Activated CD8-positive, alpha-beta memory T cell treated with anti-CD3 and anti-CD28 coated beads, Interleukin-2, amount 50 U/mL, for 4 hours (primary cell): ENCODE measurements at regions not wholly inside any gene's neighbourhood (a gene's known extent, or its start where the extent isn't known, plus 50 kb on each side); places are given as distances from the start of the nearest gene placed in this dataset.
"Not testable (repeated sequence)": the region's sequence is repeated elsewhere in the genome, so short reads cannot be mapped to it uniquely, and the experiment has no call there.

Experiments used
- DNase-seq: peaks from one replicate; pipeline ENCODE4 v3.0.0-alpha.2; 2020

DNA sequence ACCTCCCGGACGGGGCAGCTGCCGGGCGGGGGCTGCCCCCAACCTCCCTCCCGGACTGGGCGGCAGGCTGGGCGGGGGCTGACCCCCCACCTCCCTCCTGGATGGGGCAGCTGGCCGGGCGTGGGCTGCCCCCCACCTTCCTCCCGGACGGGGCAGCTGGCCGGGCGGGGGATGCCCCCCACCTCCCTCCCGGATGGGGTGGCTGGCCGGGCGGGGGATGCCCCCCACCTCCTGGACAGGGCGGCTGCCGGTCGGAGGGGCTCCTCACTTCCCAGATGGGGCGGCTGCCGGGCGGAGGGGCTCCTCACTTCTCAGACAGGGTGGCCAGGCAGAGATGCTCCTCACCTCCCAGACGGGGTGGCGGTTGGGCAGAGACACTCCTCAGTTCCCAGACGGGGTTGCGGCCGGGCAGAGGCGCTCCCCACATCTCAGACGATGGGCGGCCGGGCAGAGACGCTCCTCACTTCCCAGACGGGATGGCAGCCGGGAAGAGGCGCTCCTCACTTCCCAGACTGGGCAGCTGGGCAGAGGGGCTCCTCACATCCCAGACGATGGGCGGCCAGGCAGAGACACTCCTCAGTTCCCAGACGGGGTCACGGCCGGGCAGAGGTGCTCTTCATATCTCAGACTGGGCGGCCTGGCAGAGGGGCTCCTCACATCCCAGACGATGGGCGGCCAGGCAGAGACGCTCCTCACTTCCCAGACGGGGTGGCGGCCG lies 691.1 kb downstream of the BRINP1 start:
- not testable (repeated sequence) for DNase-seq

DNA sequence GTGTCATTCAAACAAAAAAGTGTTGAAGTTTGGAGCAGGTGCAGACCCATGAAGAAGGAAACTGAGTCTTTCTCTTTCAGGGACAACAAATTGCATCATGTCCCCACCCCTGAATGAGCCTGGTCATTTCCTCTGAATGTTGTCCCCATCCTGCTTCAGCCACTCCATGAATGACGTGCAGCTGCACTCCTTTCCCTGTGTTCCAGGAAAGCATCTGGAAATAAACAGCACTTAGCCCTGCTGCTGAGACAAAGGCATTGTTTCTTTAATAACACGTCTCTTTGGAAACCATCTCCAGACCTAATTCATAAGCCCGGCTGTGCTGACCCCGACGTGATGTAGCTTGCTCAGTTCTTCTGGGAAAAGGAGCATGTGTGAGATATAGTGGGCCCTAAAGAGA lies 682.3 kb downstream of the BRINP1 start:
- DNase-seq = no peak

DNA sequence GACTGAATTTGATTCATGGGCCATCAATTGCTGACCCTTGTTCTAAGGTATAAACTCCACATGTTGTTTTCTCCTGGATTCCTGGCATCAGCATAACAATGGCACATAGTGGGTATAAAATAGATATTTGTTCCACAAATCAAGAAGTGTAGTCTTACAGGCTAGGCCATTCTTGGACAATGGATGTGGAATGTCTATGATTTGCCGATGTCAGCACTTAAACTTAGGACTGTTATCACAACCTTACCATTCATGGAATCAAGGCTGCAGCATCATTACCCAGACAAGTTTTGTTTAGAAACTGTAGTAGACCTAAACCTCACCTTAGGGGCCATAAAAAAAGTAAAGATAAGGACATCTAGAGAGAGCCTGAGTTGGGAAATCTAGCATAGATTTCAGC lies 680.0 kb downstream of the BRINP1 start:
- DNase-seq = no peak

DNA sequence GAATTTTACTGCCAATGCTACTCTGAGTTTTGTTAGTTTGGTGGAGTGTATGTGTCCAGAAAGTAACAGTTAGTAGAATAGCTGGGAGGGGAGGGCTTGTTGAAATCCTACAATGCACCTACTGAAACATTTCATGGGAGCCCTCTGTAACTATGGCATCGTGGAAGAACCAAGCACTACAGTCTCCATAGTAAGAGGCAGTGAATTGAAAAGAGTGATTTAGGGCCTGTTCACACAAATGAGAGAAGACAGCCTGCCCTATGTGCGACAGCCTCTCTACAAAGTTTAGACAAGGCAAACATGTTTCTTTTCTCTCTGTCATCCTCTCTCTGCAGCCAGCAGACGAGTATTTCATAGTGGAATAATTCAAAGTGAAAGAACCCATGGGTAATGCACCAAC lies 676.6 kb downstream of the BRINP1 start:
- DNase-seq = no peak

DNA sequence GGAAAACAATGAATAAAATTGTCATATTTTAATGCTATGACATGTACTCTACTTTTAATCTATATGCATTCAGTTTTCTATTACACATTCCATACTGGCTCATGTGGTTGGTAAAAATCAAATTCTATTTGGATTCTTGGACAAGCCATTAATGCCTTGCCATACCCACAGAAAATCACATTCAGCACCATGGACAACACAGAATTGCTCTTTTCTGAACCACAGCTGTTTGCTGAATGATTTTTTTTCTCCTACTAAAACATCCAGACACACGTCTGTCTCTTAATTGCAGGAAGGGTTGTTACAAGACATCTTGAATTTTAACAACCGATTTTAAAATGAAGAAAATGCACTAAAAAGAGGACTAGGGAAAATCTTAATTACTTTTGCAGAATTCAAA lies 675.6 kb downstream of the BRINP1 start:
- no peak for DNase-seq

DNA sequence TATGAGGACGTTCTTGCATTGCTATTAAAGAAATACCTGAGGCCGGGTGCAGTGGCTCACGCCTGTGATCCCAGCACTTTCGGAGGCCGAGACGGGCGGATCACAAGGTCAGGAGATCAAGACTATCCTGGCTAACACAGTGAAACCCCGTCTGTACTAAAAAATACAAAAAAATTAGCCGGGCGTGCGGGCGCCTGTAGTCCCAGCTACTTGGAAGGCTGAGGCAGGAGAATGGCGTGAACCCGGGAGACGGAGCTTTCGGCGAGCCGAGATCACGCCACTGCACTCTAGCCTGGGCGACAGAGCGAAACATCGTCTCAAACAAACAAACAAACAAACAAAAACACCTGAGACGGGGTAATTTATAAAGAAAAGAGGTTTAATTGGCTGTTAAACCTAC lies 674.0 kb downstream of the BRINP1 start:
- DNase-seq = not testable (repeated sequence)

DNA sequence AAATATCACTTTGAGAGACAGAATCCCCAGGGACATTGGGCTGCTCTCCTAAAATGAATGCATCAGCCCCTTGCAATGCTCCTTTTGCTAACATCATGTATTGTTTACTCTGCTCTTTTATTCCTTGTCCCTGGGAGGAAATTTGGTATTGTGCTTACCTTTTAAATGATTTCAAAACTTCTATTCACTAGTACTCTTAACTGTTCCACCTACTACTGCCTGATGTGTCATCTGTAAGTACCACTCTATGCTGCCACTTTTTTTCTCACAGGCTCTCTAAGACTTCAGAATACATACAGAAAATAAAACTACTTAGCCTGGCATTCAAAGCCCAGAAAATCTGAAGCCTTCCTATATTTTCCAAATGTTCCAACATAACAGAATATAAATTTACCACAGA lies 667.2 kb downstream of the BRINP1 start:
- DNase-seq = no peak

DNA sequence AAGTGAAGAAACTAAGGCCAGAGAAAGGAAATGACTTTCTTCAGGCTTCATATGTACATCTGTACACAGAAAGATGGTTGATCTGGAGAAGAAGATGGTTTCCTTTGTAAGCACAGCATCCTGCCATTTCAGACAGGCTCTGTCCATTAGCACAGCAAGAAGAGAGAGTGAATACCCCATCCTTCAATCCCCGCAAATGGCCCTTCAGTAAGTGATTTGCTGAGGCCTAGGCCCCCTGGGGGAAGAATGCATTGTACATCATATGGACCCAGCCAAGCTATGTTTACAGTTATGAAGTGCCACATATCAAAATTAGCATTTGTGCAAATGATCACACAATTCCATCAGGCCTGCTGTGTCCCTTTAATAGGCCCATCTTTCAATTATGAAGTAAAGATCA lies 657.4 kb downstream of the BRINP1 start:
- DNase-seq = no peak

DNA sequence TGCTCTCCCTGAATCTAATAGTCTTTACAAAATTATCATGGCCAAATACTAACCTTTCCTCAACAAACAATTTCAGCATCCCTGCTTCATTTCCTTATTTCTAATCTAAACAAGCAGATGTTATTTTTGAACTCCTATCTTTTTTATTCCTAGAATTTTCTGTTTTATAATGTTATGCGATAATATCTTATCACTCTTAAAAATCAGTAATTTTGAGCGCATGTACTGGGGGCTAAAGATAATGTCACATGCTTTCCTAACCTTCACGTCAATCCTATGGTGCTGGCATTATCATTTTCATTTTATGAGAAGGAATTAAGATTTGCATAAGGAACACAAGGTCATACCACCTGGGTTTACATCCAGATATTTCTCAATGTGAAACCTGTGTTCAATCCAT lies 648.0 kb downstream of the BRINP1 start:
- DNase-seq = no peak

DNA sequence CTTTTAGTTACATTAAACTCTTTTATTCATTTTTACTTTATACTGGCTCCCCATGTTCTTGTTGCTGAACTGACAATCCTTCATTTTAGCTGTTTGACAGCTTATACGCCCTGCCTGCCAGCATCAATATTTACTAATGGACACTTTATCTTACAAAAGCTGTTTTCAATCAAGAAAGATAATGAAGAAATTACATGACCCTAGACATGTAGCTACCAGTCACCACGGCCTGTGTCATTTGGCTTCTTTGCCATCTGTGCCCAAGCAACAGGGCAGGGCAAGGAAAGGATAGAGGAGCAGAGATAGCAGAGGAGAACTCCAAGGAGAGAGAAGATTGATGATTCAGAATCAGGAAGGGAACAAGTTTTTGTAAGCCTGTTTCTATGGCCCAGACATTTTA lies 647.3 kb downstream of the BRINP1 start:
- DNase-seq = no peak

DNA sequence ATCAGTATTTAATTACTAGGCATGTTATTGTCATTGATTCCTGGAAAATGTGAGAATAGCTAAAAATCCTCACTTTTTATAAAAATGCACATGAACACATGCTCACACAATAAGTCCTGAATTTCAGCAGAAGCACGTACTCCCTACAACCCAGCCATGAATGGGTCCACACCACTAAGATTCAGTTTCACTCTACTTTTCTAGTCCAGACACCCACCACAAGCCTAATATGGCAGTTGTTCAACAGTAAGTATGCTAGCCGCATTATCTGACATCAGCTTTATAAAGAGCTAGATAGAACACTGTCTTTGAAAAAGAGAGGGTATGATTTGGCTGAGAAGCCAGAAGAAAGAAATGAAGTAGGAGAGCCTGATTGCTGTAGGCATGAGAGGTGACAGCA lies 639.3 kb downstream of the BRINP1 start:
- no peak for DNase-seq

DNA sequence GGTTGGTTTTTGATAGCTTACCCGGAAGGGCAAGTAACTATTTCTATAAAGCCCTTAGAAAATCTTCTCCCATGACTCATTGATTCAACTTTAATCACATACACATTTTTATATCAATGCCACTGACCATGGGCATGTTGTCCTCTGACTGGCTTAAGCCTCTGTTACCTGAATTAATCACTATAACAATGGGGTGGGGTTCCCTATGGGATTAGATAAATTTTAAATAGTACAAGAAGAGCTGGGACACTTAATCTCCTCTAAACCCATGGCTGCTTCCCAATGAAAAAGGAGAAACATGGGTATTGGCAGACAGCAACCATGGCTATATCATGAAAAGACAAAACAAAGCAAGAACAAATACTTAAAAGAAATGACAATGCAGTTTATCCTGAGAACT lies 636.2 kb downstream of the BRINP1 start:
- no peak for DNase-seq

DNA sequence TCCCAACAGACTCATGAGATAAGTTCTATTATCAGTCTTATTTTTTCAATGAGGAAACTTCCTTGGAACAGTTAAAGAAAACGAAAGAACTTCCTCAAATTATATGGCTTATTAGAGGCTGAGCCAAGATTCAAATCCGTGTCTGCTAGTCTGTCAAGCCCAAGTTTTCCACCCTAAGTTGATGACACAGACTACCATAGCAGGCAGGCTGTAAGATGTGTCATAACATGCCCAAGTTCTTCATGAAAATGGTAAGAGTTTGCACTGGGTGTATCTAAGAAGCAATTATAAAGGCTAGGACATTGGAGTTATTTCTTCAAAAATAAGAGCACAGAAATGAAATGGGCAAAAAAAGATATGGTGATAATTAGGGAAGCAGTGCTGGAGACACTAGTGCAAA lies 634.5 kb downstream of the BRINP1 start:
- DNase-seq = no peak

DNA sequence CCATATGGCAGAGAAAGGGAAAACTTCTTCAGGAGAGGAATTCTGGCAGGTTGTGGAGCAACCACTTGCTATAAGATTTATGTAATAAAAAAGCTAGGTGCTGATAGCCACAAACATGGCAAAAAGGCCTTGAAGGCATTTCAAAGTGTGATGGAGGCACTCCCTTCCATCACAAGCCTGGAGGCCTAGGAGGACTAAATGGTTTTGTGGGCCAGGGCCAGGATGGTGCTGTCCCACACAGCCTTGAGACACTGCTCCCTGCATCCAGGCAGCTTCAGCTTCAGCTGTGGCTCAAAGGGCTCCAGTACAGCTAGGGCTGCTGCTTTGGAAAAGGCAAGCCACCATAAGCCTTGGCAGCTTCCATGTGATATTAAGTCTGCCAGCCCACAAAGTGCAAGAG lies 632.8 kb downstream of the BRINP1 start:
- DNase-seq = no peak

DNA sequence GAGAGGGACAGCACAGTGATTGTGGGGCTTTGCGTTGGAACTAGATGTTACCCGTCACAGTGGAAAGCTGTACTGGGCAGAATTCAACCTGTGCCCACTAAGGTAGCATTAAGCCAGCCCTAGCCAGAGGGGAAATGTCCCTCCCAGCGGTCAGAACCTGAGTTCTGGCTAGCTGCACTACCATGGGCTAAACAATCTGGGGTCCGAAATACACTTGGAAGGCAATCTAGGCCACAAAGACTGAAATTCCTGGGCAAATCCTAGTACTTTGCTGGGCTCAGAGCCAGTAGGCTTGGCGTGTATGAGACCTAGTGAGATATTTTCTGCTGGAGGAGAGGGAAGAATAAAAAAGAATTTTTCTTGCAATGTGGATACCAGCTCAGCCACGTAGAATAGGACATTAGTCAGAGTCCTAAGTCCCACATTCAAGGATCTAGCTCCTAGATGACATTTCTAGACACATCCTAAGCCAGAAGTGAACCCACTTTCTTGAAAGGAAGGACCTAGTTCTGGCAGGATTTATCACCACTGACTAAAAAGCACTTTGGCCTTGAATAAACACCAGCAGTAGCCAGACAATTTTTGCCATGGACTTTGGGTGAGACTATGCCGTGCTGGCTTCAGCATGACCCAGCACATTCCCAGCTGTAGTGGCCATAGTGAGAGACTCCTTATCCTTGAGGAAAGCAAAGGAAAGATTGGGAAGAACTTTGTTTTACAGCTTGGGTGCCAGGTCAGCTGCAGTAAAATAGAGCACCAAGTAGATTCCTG lies 618.0 kb downstream of the BRINP1 start:
- no peak for DNase-seq

DNA sequence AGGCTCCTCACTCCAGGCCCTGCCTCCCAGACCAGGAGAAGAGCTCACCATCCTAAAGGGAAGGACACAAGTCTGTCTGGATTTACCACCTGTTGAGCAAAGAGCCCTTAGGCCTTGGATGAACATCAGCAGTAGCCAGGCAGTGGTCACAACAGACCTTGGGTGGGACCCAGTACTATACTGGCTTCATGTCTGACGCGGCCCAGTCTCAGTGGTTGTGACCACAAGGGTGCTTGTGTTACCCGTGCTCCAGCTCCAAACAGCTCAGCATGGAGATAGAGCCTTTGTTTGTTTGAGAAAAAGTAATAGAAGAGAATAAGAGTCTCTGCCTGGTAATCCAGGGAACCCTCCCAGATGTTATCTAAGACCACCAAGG lies 617.4 kb downstream of the BRINP1 start:
- DNase-seq = no peak

DNA sequence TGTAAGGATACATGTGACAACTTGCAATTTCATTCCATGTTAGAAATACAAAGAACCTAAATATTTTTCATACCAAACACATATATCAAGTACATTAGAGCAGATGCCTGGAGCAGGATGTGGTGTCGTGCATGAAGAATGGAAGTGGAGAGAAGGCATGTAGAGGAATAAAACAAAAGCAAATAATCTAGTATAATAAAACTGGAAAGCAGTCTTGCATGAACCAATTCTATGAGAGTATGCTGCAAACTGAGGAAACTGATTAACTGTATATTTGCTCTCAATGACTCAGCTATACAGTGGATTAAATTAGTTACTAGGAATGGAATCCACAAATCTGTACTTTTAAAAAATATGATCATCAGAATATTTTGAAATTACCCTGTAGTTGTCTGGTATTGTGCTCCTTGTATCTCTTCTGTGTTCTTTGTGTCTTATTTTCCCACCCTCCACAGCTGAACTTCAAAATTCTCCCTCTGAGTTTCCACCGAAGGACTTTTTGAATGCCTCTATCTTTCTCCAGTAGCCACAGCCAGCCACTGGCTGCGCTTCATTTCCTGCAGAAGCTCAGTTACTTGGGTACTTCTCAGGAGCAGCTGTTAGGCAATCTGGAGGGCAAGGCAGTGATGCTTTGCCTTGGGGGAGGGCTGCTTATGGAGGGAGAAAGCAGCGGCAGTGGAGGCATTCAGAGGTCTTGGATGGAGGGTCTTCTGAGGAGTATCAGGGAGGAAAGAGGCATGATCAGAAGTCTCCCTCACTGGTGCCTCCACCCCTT lies 608.0 kb downstream of the BRINP1 start:
- no peak for DNase-seq

DNA sequence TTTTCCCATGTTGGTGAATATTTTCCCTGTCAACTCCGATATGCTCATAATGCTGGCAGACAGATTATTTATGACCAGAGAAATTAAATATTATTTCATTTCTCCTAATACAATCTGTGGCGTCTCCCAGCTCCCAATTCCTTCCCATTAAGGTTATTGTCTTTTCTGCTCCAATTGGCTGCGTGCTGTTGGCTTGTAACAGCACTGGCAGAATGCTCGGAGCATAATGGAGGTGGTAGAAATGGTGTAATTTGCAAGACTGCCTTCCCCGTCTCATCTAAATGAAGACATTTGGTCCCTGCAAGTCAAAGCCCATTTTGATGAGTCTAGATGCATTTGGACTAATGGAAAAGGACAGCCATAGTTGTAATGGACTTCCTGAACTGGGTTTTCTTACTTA lies 601.7 kb downstream of the BRINP1 start:
- DNase-seq = no peak

DNA sequence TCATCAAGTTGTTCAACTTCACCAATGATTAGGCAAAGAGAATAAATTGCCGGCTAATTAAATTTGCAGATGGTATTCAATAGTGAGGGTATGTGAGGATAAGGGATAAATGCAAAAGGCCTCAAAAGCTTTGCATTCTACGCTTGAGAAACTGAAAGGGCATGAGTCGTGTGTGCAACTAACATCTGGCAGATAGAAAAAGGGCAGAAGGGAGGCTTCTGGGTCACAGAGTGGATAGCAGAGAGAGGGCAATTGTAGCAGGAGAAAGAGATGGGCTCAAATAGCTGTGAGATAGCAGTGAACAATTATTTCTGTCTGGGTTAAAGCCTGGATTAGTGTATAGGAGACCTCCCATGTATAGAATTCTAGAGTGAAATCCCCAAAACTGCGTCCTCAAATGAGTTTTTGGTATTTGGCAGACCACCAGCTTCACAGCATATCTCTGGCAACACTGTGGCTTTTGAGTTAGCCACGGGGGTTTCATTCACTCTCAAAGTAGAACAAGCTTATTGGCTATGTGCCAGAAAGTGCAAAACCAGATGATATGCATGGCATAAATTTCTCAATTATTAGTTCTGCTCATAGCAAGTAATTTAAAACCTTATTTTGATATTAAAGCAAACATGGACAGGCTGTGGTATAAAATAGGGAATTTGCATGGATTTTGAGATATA lies 586.3 kb downstream of the BRINP1 start:
- DNase-seq = no peak

DNA sequence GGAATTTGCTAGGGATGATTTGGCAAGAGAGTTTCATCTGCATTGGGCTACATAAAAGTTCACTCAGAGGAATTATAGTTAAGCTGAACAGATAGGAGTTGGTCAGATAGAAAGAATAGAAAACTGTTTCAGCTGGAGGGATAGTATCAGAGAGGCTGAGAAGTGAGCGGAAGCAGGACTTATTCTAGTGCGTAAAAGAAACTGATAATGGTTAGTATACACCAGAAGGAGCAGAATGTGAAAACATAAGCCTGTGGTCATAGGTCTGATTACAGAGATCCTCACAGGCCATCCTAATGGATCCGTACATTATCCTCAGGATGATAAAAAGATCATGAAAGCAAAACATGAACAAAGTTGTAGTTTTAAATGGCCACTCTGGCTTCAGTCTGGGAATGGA lies 585.2 kb downstream of the BRINP1 start:
- DNase-seq = no peak

DNA sequence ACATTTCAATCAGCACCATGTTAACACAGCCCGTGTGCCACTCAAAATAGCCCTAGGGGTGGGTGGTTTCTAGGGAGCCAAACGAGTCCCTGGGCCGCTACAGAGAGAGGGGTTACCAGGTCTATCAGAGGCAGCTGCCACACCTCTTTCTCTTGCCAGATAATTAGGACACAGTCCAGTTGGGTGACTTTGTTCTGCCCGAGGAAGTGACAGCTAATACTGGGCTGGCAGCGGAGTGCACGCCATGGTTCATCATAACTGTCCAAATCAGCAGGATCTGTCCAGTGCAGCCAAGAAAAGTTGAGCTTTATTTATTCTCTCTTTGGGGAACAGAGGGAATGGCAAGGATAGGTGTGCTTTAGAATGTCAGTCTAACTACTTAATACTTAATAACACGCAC lies 583.8 kb downstream of the BRINP1 start:
- DNase-seq = no peak

DNA sequence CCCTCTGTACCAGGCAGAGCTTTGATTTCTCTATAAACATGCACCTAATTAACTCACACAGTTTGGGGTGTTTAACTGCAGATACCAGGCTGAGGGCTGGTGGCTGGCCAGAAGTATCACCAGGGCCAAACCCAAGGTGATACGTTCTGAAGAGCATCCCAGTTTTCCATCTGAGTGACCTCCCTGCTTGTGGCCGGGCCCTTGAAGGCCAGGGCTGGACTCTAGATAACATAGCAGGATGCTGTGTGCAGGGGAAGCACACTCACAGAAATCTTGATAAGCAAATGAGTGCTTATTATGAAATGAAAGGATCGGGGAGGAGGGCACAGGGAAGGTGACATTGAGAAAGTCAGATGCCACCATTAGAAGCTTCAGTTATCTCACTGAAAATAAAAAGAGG lies 582.4 kb downstream of the BRINP1 start:
- DNase-seq = no peak

DNA sequence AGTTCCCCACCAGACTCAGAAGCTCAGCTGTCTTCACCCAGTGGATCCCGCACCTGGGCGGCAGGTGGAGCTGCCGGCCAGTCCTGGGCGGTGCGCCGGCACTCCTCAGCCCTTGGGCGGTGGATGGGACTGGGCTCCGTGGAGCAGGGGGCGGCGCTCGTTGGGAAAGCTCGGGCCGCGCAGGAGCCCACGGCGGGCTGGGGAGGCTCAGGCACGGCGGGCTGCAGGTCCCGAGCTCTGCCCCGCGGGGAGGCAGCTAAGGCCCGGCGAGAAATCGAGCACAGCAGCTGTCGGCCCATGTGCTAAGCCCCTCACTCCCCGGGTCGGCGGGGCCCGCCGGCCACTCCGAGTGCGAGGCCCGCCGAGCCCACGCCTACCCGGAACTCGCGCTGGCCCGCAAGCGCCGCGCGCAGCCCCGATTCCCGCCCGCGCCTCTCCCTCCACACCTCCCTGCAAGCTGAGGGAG lies 560.0 kb downstream of the BRINP1 start:
- DNase-seq = no peak
